IMR-90 (cell line): ENCODE measurements at regions not wholly inside any gene's neighbourhood (a gene's known extent, or its start where the extent isn't known, plus 50 kb on each side); places are given as distances from the start of the nearest gene placed in this dataset.

Experiments
- ATAC-seq: fragments of 200-7000 bp; cut with Tn5 transposase; 2 replicates; pipeline ENCODE4 v1.9.1; 2020; ENCODE audit warnings: low read depth, mild to moderate bottlenecking, moderate library complexity
- BruUV-seq: library from RNA; stranded (reverse); fragments of 400-500 nt; replicated peaks from 2 replicates; lab custom pipeline; 2021; lab: Mats Ljungman, UMichigan
- CTCF ChIA-PET: fragments of 300-600 bp; formaldehyde crosslinking; extraction: SDS; loops from one replicate; lab custom pipeline; 2021; ENCODE audit warnings: antibody characterized with exemption; lab: Yijun Ruan, JAX
- POLR2A ChIA-PET: fragments of 300-600 bp; sonication (Branson Sonifier 250); formaldehyde crosslinking; loops from one replicate; lab custom pipeline; 2022; ENCODE audit warnings: antibody characterized with exemption; ENCODE audit not compliant: unreplicated experiment; lab: Charles Lee
- DNase-seq: peaks from one replicate; pipeline ENCODE4 v3.0.0; 2013
- H2AFZ ChIP-seq: replicated peaks from 2 replicates; pipeline ENCODE3; 2013; ENCODE audit warnings: low read length, mild to moderate bottlenecking; ENCODE audit not compliant: poor library complexity
- H2AK5ac ChIP-seq: 2 replicates; pipeline ENCODE4 v1.6.1; 2013; ENCODE audit warnings: low read depth, low read length, inconsistent platforms
- H2AK9ac ChIP-seq: replicated peaks from 2 replicates; pipeline ENCODE3; 2013; ENCODE audit warnings: mild to moderate bottlenecking, low read depth, low read length, moderate library complexity; ENCODE audit not compliant: poor library complexity
- H2BK120ac ChIP-seq: 2 replicates; pipeline ENCODE4 v1.6.1; 2013; ENCODE audit warnings: low read depth, low read length, inconsistent platforms
- H2BK15ac ChIP-seq: 3 replicates; pipeline ENCODE4 v1.6.1; 2013; ENCODE audit warnings: low read depth, low read length, inconsistent platforms
- H2BK20ac ChIP-seq: 2 replicates; pipeline ENCODE4 v1.6.1; 2013; ENCODE audit warnings: low read depth, mild to moderate bottlenecking, inconsistent platforms, low read length, moderate library complexity
- H2BK5ac ChIP-seq: 2 replicates; pipeline ENCODE4 v1.6.1; 2013; ENCODE audit warnings: mild to moderate bottlenecking, low read depth, low read length, inconsistent platforms; ENCODE audit not compliant: poor library complexity, severe bottlenecking
- H3K14ac ChIP-seq: replicated peaks from 2 replicates; pipeline ENCODE4 v1.6.1; 2013; ENCODE audit warnings: low read depth, low read length, inconsistent platforms
- H3K18ac ChIP-seq: 2 replicates; pipeline ENCODE4 v1.6.1; 2013; ENCODE audit warnings: low read depth, low read length, control low read depth
- H3K23ac ChIP-seq: 2 replicates; pipeline ENCODE4 v1.6.1; 2013; ENCODE audit warnings: low read depth, low read length, inconsistent platforms
- H3K27ac ChIP-seq: 2 replicates; pipeline ENCODE4 v1.5.1; 2013; ENCODE audit warnings: mild to moderate bottlenecking, control low read depth, low read length; ENCODE audit not compliant: insufficient read depth
- H3K27me3 ChIP-seq: 2 replicates; pipeline ENCODE4 v1.6.1; 2013; ENCODE audit warnings: low read length; ENCODE audit not compliant: control insufficient read depth, insufficient read depth
- H3K36me3 ChIP-seq: 2 replicates; pipeline ENCODE4 v1.6.1; 2013; ENCODE audit warnings: low read length, mixed read lengths; ENCODE audit not compliant: control insufficient read depth, insufficient read depth
- H3K4ac ChIP-seq: 2 replicates; pipeline ENCODE4 v1.6.1; 2013; ENCODE audit warnings: low read depth, low read length, inconsistent platforms
- H3K4me1 ChIP-seq: 2 replicates; pipeline ENCODE4 v1.6.1; 2013; ENCODE audit warnings: low read length, mixed read lengths; ENCODE audit not compliant: control insufficient read depth, insufficient read depth
- H3K4me2 ChIP-seq: 2 replicates; pipeline ENCODE4 v1.6.1; 2013; ENCODE audit warnings: low read depth, mild to moderate bottlenecking, control low read depth, low read length, moderate library complexity
- H3K4me3 ChIP-seq: 2 replicates; pipeline ENCODE4 v1.5.1; 2013; ENCODE audit warnings: low read depth, mild to moderate bottlenecking, control low read depth, low read length, moderate library complexity; ENCODE audit not compliant: insufficient read depth
- H3K56ac ChIP-seq: 2 replicates; pipeline ENCODE4 v1.6.1; 2013; ENCODE audit warnings: low read length, inconsistent platforms; ENCODE audit not compliant: insufficient read depth; ENCODE audit errors: extremely low read depth
- H3K79me1 ChIP-seq, 2 experiments: 2 replicates each; pipeline ENCODE4 v1.6.1; 2013; ENCODE audit warnings: low read length in 2 of 2, inconsistent platforms in 1 of 2, low read depth in 1 of 2
- H3K9ac ChIP-seq: 2 replicates; pipeline ENCODE4 v1.6.1; 2013; ENCODE audit warnings: low read depth, low read length, control low read depth
- H3K9me1 ChIP-seq: 2 replicates; pipeline ENCODE4 v1.6.1; 2013; ENCODE audit warnings: low read length, inconsistent platforms; ENCODE audit not compliant: insufficient read depth
- H3K9me3 ChIP-seq: 2 replicates; pipeline ENCODE4 v1.6.1; 2013; ENCODE audit warnings: low read length; ENCODE audit not compliant: control insufficient read depth, insufficient read depth
- H4K20me1 ChIP-seq: 2 replicates; pipeline ENCODE4 v1.6.1; 2013; ENCODE audit warnings: low read length, inconsistent platforms; ENCODE audit not compliant: insufficient read depth
- H4K5ac ChIP-seq: 2 replicates; pipeline ENCODE4 v1.6.1; 2013; ENCODE audit warnings: mild to moderate bottlenecking, low read depth, low read length, control low read depth
- H4K8ac ChIP-seq, 2 experiments: 2 replicates each; pipeline ENCODE4 v1.6.1; 2013; ENCODE audit warnings: low read depth in 2 of 2, low read length in 2 of 2, control low read depth in 1 of 2, inconsistent platforms in 1 of 2
- H4K91ac ChIP-seq: 2 replicates; pipeline ENCODE4 v1.6.1; 2013; ENCODE audit warnings: low read depth, low read length, inconsistent platforms; ENCODE audit not compliant: insufficient read depth
- BHLHE40 ChIP-seq: fragments of 150-350 bp; IDR thresholded peaks from 2 replicates; pipeline ENCODE4 v1.6.1; 2016; ENCODE audit warnings: mild to moderate bottlenecking, low read depth, low read length
- CEBPB ChIP-seq: IDR thresholded peaks from 2 replicates; pipeline ENCODE4 v1.6.1; 2012; ENCODE audit warnings: low read depth, low read length, improper control_type of control experiment
- CHD1 ChIP-seq: IDR thresholded peaks from 2 replicates; pipeline ENCODE4 v1.6.1; 2012; ENCODE audit warnings: low read depth, low read length, improper control_type of control experiment
- FOS ChIP-seq: fragments of 150-350 bp; IDR thresholded peaks from 2 replicates; pipeline ENCODE4 v1.6.1; 2016; ENCODE audit warnings: low read depth, low read length
- MAFK ChIP-seq: IDR thresholded peaks from 2 replicates; pipeline ENCODE4 v1.6.1; 2012; ENCODE audit warnings: low read depth, low read length, improper control_type of control experiment
- MAZ ChIP-seq: IDR thresholded peaks from 2 replicates; pipeline ENCODE4 v1.6.1; 2012; ENCODE audit warnings: low read depth, mild to moderate bottlenecking, low read length, improper control_type of control experiment, moderate library complexity, borderline replicate concordance
- MXI1 ChIP-seq: IDR thresholded peaks from 2 replicates; pipeline ENCODE4 v1.6.1; 2012; ENCODE audit warnings: low read depth, mild to moderate bottlenecking, low read length, moderate library complexity, borderline replicate concordance
- POLR2A ChIP-seq: IDR thresholded peaks from 2 replicates; pipeline ENCODE4 v1.6.1; 2012; ENCODE audit warnings: mild to moderate bottlenecking, low read depth, low read length
- RAD21 ChIP-seq: IDR thresholded peaks from 2 replicates; pipeline ENCODE4 v1.6.1; 2012; ENCODE audit warnings: low read length, improper control_type of control experiment
- RCOR1 ChIP-seq: IDR thresholded peaks from 2 replicates; pipeline ENCODE4 v1.6.1; 2012; ENCODE audit warnings: mild to moderate bottlenecking, low read length, improper control_type of control experiment; ENCODE audit not compliant: insufficient replicate concordance
- WGBS, 2 experiments: methylation state at CpG; one replicate each; pipeline versions ENCODE4 v1.1.5 to v1.1.7; 2013; ENCODE audit warnings: missing lambda C conversion rate in 2 of 2; ENCODE audit not compliant: insufficient read length in 1 of 2; ENCODE audit errors: extremely low coverage in 2 of 2; 5-methylcytosine and 5-hydroxymethylcytosine counted together
- dilution Hi-C: fragments of 300-500 bp; cut with HindIII; formaldehyde crosslinking; loops from one replicate; pipeline ENCODE4 v1.14.3; 2018; ENCODE audit warnings: low sequenced_read_pairs; ENCODE audit not compliant: unreplicated experiment
- in situ Hi-C: fragments of 300-500 bp; cut with MboI; formaldehyde crosslinking; loops from 3 replicates; pipeline ENCODE4 v1.14.3; 2019; ENCODE audit warnings: low sequenced_read_pairs, inconsistent platforms, mixed read lengths
- intact Hi-C: fragments of 100-400 bp; cut with micrococcal nuclease; formaldehyde crosslinking; loops from 2 replicates; pipeline ENCODE4 v1.10.0; 2022
- TF ChIP-seq, protein P1 (sequence below): fragments of 150-350 bp; IDR thresholded peaks from 2 replicates; pipeline ENCODE4 v1.6.1; 2016; ENCODE audit warnings: low read depth, mild to moderate bottlenecking, low read length, moderate library complexity, borderline replicate concordance
- TF ChIP-seq, protein P2 (sequence below): conservative IDR thresholded peaks from 2 replicates; pipeline ENCODE4 v1.5.1; 2012; ENCODE audit warnings: mild to moderate bottlenecking, low read depth, low read length, improper control_type of control experiment

DNA sequence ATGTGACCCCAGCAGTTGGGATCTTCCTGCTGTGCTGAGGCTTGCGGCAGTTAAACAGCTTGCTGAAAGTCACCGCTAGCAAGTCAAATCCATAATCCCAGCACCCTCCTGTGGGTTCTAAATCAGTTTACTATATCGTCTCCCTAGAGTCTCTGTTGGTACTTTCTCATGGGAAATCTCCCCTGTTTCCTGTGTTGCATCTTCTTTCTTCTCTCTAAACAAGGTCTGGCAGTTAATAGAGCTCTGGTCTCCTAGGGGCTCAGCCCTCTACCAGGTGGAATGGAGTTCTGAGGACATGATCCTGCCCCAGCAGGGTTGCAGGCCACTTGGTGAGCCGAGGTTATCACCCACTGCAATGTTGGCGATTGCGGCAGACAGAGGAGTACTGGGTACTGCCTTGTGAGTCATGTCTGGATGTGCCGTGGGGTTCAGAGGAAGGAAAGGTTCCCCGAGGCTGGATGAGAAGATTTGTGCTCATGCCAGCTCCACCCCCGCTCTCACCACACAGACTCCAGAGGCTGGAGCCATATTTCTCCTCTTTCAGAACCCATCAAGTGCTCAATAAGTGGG is 59.4 kb upstream of the SIX2 start:
- WGBS, 2 experiments: 55% methylated on average over 2 of the region's 9 CpGs; no CpG with 5 or more reads in 1 of the 2 experiments
- intact Hi-C loops: no loop called here
- no peak overlapping the region for H3K14ac ChIP-seq
- H3K27ac ChIP-seq: no peak overlapping the region
- no peak overlapping the region for H2BK5ac ChIP-seq
- in situ Hi-C loops: no loop called here
- BruUV-seq: no TSS peak
- no peak overlapping the region for H2AFZ ChIP-seq
- no peak overlapping the region for H2BK120ac ChIP-seq
- TF ChIP-seq MXI1: no peak
- TF ChIP-seq MAFK: no peak
- TF ChIP-seq, protein P1, sequence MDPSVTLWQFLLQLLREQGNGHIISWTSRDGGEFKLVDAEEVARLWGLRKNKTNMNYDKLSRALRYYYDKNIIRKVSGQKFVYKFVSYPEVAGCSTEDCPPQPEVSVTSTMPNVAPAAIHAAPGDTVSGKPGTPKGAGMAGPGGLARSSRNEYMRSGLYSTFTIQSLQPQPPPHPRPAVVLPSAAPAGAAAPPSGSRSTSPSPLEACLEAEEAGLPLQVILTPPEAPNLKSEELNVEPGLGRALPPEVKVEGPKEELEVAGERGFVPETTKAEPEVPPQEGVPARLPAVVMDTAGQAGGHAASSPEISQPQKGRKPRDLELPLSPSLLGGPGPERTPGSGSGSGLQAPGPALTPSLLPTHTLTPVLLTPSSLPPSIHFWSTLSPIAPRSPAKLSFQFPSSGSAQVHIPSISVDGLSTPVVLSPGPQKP: no peak
- TF ChIP-seq CEBPB: no peak
- TF ChIP-seq CHD1: no peak
- TF ChIP-seq BHLHE40: no peak
- no peak for TF ChIP-seq RAD21
- TF ChIP-seq POLR2A: no peak
- no peak for TF ChIP-seq MAZ
- no peak for TF ChIP-seq RCOR1
- TF ChIP-seq FOS: no peak
- TF ChIP-seq, protein P2, sequence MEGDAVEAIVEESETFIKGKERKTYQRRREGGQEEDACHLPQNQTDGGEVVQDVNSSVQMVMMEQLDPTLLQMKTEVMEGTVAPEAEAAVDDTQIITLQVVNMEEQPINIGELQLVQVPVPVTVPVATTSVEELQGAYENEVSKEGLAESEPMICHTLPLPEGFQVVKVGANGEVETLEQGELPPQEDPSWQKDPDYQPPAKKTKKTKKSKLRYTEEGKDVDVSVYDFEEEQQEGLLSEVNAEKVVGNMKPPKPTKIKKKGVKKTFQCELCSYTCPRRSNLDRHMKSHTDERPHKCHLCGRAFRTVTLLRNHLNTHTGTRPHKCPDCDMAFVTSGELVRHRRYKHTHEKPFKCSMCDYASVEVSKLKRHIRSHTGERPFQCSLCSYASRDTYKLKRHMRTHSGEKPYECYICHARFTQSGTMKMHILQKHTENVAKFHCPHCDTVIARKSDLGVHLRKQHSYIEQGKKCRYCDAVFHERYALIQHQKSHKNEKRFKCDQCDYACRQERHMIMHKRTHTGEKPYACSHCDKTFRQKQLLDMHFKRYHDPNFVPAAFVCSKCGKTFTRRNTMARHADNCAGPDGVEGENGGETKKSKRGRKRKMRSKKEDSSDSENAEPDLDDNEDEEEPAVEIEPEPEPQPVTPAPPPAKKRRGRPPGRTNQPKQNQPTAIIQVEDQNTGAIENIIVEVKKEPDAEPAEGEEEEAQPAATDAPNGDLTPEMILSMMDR: no peak
- no peak overlapping the region for H3K4me3 ChIP-seq
- no peak overlapping the region for H2AK5ac ChIP-seq
- H3K9ac ChIP-seq: no peak overlapping the region
- H4K5ac ChIP-seq: no peak overlapping the region
- H3K9me1 ChIP-seq: no peaks in the 10 kb centered on the region
- H3K27me3 ChIP-seq: peaks cover 60% of the 10 kb centered on the region
- no peak for ATAC-seq
- H2BK20ac ChIP-seq: no peak overlapping the region
- H3K23ac ChIP-seq: no peak overlapping the region
- no peaks in the 10 kb centered on the region for H3K4me1 ChIP-seq
- H2AK9ac ChIP-seq: no peak overlapping the region
- H2BK15ac ChIP-seq: no peak overlapping the region
- no peak overlapping the region for H3K18ac ChIP-seq
- no peak for DNase-seq
- dilution Hi-C loops: no loop called here
- H3K56ac ChIP-seq: no peak overlapping the region
- H3K36me3 ChIP-seq: no peaks in the 10 kb centered on the region
- ChIA-PET POLR2A (no interaction called here), CTCF (no interaction called here)
- H4K20me1 ChIP-seq: no peaks in the 10 kb centered on the region
- no peak overlapping the region for H4K91ac ChIP-seq
- no peak overlapping the region for H3K4ac ChIP-seq
- H3K79me1 ChIP-seq: no peaks in the 10 kb centered on the region
- no peak overlapping the region for H3K4me2 ChIP-seq
- no peaks in the 10 kb centered on the region for H3K9me3 ChIP-seq
- no peak overlapping the region for H4K8ac ChIP-seq
